H1 (cell line): ENCODE measurements at regions not wholly inside any gene's neighbourhood (a gene's known extent, or its start where the extent isn't known, plus 50 kb on each side); places are given as distances from the start of the nearest gene placed in this dataset.
A peak's percentile ranks its signal among the peaks of the same experiment; 100 is the strongest.

Experiments
- CTCF ChIA-PET: fragments of 300-600 bp; sonication (Branson Sonifier 250); formaldehyde crosslinking; loops from one replicate; lab custom pipeline; 2021; ENCODE audit not compliant: partially characterized antibody; lab: Charles Lee
- POLR2A ChIA-PET: fragments of 300-600 bp; sonication (Branson Sonifier 250); formaldehyde crosslinking; loops from one replicate; lab custom pipeline; 2021; ENCODE audit warnings: inconsistent platforms; ENCODE audit not compliant: partially characterized antibody; lab: Charles Lee
- DNase-seq, 2 experiments: peaks; one replicate each; pipeline versions ENCODE4 v3.0.0 to v3.0.0-alpha.2; 2010 to 2022; ENCODE audit warnings: low spot score in 2 of 2, low read depth in 1 of 2, mixed read lengths in 1 of 2
- FAIRE-seq: peaks from 2 replicates; lab custom pipeline; 2011; peaks lifted over from hg19 to GRCh38; lab: Jason Lieb, UNC
- H2AFZ ChIP-seq: 2 replicates; pipeline ENCODE4 v1.8.1; 2012; ENCODE audit warnings: low read length, inconsistent platforms
- H2AK5ac ChIP-seq: 2 replicates; pipeline ENCODE4 v1.6.1; 2013; ENCODE audit warnings: low read depth, low read length
- H2BK120ac ChIP-seq: replicated peaks from 2 replicates; pipeline ENCODE3; 2013; ENCODE audit warnings: low read depth, low read length, inconsistent platforms
- H2BK12ac ChIP-seq: 2 replicates; pipeline ENCODE4 v1.6.1; 2013; ENCODE audit warnings: low read depth, low read length
- H2BK15ac ChIP-seq: 2 replicates; pipeline ENCODE4 v1.6.1; 2013; ENCODE audit warnings: low read length
- H2BK20ac ChIP-seq: 2 replicates; pipeline ENCODE4 v1.6.1; 2013; ENCODE audit warnings: low read length
- H2BK5ac ChIP-seq: 2 replicates; pipeline ENCODE4 v1.6.1; 2013; ENCODE audit warnings: low read depth, low read length
- H3K14ac ChIP-seq: 2 replicates; pipeline ENCODE4 v1.6.1; 2013; ENCODE audit warnings: inconsistent platforms; ENCODE audit not compliant: insufficient read length
- H3K18ac ChIP-seq: 2 replicates; pipeline ENCODE4 v1.6.1; 2013; ENCODE audit warnings: low read length; ENCODE audit errors: extremely low read depth
- H3K23ac ChIP-seq: 2 replicates; pipeline ENCODE4 v1.6.1; 2013; ENCODE audit warnings: inconsistent platforms; ENCODE audit not compliant: insufficient read length
- H3K23me2 ChIP-seq: 2 replicates; pipeline ENCODE4 v1.6.1; 2013; ENCODE audit warnings: low read depth, low read length
- H3K27ac ChIP-seq: 2 replicates; pipeline ENCODE4 v1.6.1; 2011; ENCODE audit warnings: low read depth, low read length, inconsistent platforms
- H3K27me3 ChIP-seq, 4 experiments: replicated peaks in 1 of 4; 1 replicate in 1 of 4; 2 replicates in 3 of 4; pipeline versions ENCODE4 v1.6.1 to v1.8.1; 2011 to 2013; ENCODE audit warnings: low read length in 3 of 4, mild to moderate bottlenecking in 3 of 4, inconsistent platforms in 2 of 4, mixed read lengths in 2 of 4, moderate library complexity in 1 of 4; ENCODE audit not compliant: control insufficient read depth in 3 of 4, insufficient read depth in 3 of 4; ENCODE audit errors: extremely low read depth in 1 of 4
- H3K36me3 ChIP-seq, 4 experiments: 2 replicates each; pipeline versions ENCODE4 v1.6.1 to v1.8.1; 2011 to 2013; ENCODE audit warnings: mild to moderate bottlenecking in 4 of 4, low read length in 3 of 4, moderate library complexity in 2 of 4, control low read depth in 1 of 4, inconsistent platforms in 1 of 4; ENCODE audit not compliant: insufficient read depth in 4 of 4, control insufficient read depth in 2 of 4
- H3K4ac ChIP-seq: replicated peaks from 2 replicates; pipeline ENCODE3; 2013; ENCODE audit warnings: low read length, low read depth, mixed read lengths, inconsistent platforms; ENCODE audit not compliant: insufficient read length
- H3K4me1 ChIP-seq, 4 experiments: replicated peaks in 1 of 4; 1 replicate in 1 of 4; 2 replicates in 3 of 4; pipeline versions ENCODE4 v1.6.1 to v1.8.1; 2011 to 2013; ENCODE audit warnings: low read length in 3 of 4, inconsistent platforms in 2 of 4, mixed read lengths in 1 of 4; ENCODE audit not compliant: insufficient read depth in 4 of 4, control insufficient read depth in 3 of 4
- H3K4me2 ChIP-seq, 2 experiments: 2 replicates each; pipeline versions ENCODE4 v1.6.1 to v1.8.1; 2011 to 2013; ENCODE audit warnings: low read depth in 2 of 2, low read length in 2 of 2, control low read depth in 1 of 2, inconsistent platforms in 1 of 2, mild to moderate bottlenecking in 1 of 2; ENCODE audit not compliant: insufficient read depth in 1 of 2
- H3K4me3 ChIP-seq, 4 experiments: fragments of 200-600, 300-600 bp in 1 of 4; sonication (generic), shearing (Covaris generic), sonication (Bioruptor Twin) in 1 of 4; 2 replicates each; pipeline versions ENCODE4 v1.5.1 to v1.8.1; 2011 to 2016; ENCODE audit warnings: low read length in 4 of 4, low read depth in 3 of 4, control low read depth in 2 of 4, inconsistent platforms in 2 of 4, mild to moderate bottlenecking in 2 of 4, mixed read lengths in 1 of 4, moderate library complexity in 1 of 4; ENCODE audit not compliant: insufficient read depth in 2 of 4; ENCODE audit errors: extremely low read depth in 1 of 4
- H3K56ac ChIP-seq: replicated peaks from 2 replicates; pipeline ENCODE3; 2013; ENCODE audit warnings: low read depth, mild to moderate bottlenecking, mixed read lengths, low read length, inconsistent platforms; ENCODE audit not compliant: insufficient read length
- H3K79me1 ChIP-seq: 2 replicates; pipeline ENCODE4 v1.6.1; 2013; ENCODE audit warnings: low read depth, low read length, control low read depth
- H3K79me2 ChIP-seq, 2 experiments: 2 replicates each; pipeline versions ENCODE4 v1.6.1 to v1.8.1; 2012 to 2013; ENCODE audit warnings: low read length in 2 of 2, mild to moderate bottlenecking in 2 of 2, inconsistent platforms in 1 of 2; ENCODE audit not compliant: insufficient read depth in 2 of 2, control insufficient read depth in 1 of 2
- H3K9ac ChIP-seq, 4 experiments: replicated peaks in 1 of 4; 1 replicate in 1 of 4; 2 replicates in 3 of 4; pipeline versions ENCODE4 v1.6.1 to v1.8.1; 2011 to 2013; ENCODE audit warnings: low read depth in 3 of 4, low read length in 3 of 4, control low read depth in 2 of 4, mild to moderate bottlenecking in 2 of 4, moderate library complexity in 2 of 4, inconsistent platforms in 1 of 4; ENCODE audit errors: extremely low read depth in 1 of 4
- H3K9me3 ChIP-seq, 2 experiments: 2 replicates each; pipeline versions ENCODE4 v1.6.1 to v1.8.1; 2012 to 2013; ENCODE audit warnings: mild to moderate bottlenecking in 2 of 2, moderate library complexity in 2 of 2, control low read depth in 1 of 2, inconsistent platforms in 1 of 2, low read depth in 1 of 2, low read length in 1 of 2, mixed read lengths in 1 of 2; ENCODE audit not compliant: insufficient read depth in 2 of 2
- H4K20me1 ChIP-seq, 2 experiments: replicated peaks in 1 of 2; 2 replicates each; pipeline versions ENCODE3 to v1.8.1; 2011 to 2013; ENCODE audit warnings: inconsistent platforms in 2 of 2, low read length in 2 of 2, mild to moderate bottlenecking in 1 of 2; ENCODE audit not compliant: insufficient read depth in 2 of 2, control insufficient read depth in 1 of 2
- H4K5ac ChIP-seq: 2 replicates; pipeline ENCODE4 v1.6.1; 2013; ENCODE audit warnings: low read length, low read depth, mixed read lengths, inconsistent platforms; ENCODE audit not compliant: insufficient read length
- H4K8ac ChIP-seq: 2 replicates; pipeline ENCODE4 v1.8.0; 2013; ENCODE audit warnings: mild to moderate bottlenecking, moderate library complexity, low read length, inconsistent platforms; ENCODE audit not compliant: insufficient read depth; ENCODE audit errors: extremely low read depth
- H4K91ac ChIP-seq: replicated peaks from 2 replicates; pipeline ENCODE3; 2013; ENCODE audit warnings: low read length, mixed read lengths, inconsistent platforms; ENCODE audit not compliant: insufficient read length
- CTCF ChIP-seq, 3 experiments: IDR thresholded peaks; 1 replicate in 2 of 3; 2 replicates in 1 of 3; pipeline versions ENCODE4 v1.5.1 to v1.6.1; 2011; ENCODE audit warnings: low read length in 3 of 3, mild to moderate bottlenecking in 3 of 3, inconsistent platforms in 2 of 3, low read depth in 1 of 3, moderate library complexity in 1 of 3; ENCODE audit not compliant: insufficient read depth in 1 of 3; ENCODE audit errors: control extremely low read depth in 1 of 3
- RAD21 ChIP-seq, 2 experiments: IDR thresholded peaks in 1 of 2; conservative IDR thresholded peaks in 1 of 2; 2 replicates each; pipeline ENCODE4 v1.6.1; 2011; ENCODE audit warnings: low read depth in 2 of 2, low read length in 2 of 2, improper control_type of control experiment in 1 of 2, inconsistent platforms in 1 of 2, mild to moderate bottlenecking in 1 of 2, moderate library complexity in 1 of 2
- SAP30 ChIP-seq: fragments of 300-600 bp; sonication (generic); IDR thresholded peaks from 2 replicates; pipeline ENCODE4 v1.7.1; 2012; ENCODE audit warnings: low read length, moderate library complexity, mild to moderate bottlenecking, inconsistent platforms; ENCODE audit not compliant: insufficient read depth, insufficient replicate concordance
- WGBS, 2 experiments: shearing (Covaris generic) in 1 of 2; methylation state at CpG; one replicate each; pipeline versions ENCODE4 v1.1.6 to v1.1.7; 2013 to 2015; ENCODE audit warnings: low lambda C conversion rate in 2 of 2, mixed read lengths in 2 of 2, inconsistent platforms in 1 of 2, low coverage in 1 of 2, missing lambda C conversion rate in 1 of 2; ENCODE audit not compliant: insufficient replicate concordance in 2 of 2, insufficient coverage in 1 of 2, insufficient read length in 1 of 2; ENCODE audit errors: extremely low coverage in 1 of 2, missing lambda C conversion rate in 1 of 2; 5-methylcytosine and 5-hydroxymethylcytosine counted together

- peaks cover 0 to 2% (median 0%) of the 10 kb centered on the region in 4 experiments; a peak in 1 of 7 replicates for H3K4me1 ChIP-seq
- no peak overlapping the region for H2BK120ac ChIP-seq
- H2BK12ac ChIP-seq = no peak overlapping the region
- ChIA-PET POLR2A (no interaction called here), CTCF (interaction anchor here (0.6 to 1.3 kb wide), 6 partner anchors 10 to 343 kb away, joined by 3 to 4 read pairs (median 4); no protein-coding TSS in a partner anchor)
- H3K27me3 ChIP-seq = no peaks in the 10 kb centered on the region
- no peak for TF ChIP-seq SAP30
- peak in 2 of 3 experiments; percentile 30 to 35; a peak in 2 of 4 replicates for TF ChIP-seq CTCF (IDR thresholded peaks at IDR 0.05; ENCODE audit: control extremely low read depth in 1 of 3, insufficient read depth in 1 of 3, low read depth in 1 of 3, low read length in 3 of 3)
- TF ChIP-seq RAD21 (IDR thresholded peaks at IDR 0.05 in 1 of 2, conservative IDR thresholded peaks at IDR 0.05 in 1 of 2; ENCODE audit: low read depth in 2 of 2, low read length in 2 of 2) = peak; percentile 23 to 27
- no peak overlapping the region for H3K4me2 ChIP-seq
- H3K18ac ChIP-seq = no peak overlapping the region
- H4K8ac ChIP-seq = no peak overlapping the region
- no peak overlapping the region for H2AFZ ChIP-seq
- no peak overlapping the region for H3K4me3 ChIP-seq
- H4K5ac ChIP-seq = no peak overlapping the region
- no peak overlapping the region for H2BK15ac ChIP-seq
- no peak overlapping the region for H2BK5ac ChIP-seq
- no peak overlapping the region for H3K14ac ChIP-seq
- H3K9ac ChIP-seq = no peak overlapping the region
- H3K4ac ChIP-seq = no peak overlapping the region
- H2BK20ac ChIP-seq = no peak overlapping the region
- no peaks in the 10 kb centered on the region for H3K9me3 ChIP-seq
- no peaks in the 10 kb centered on the region for H3K79me2 ChIP-seq
- FAIRE-seq (no peak), DNase-seq (no peak)
- H2AK5ac ChIP-seq = no peak overlapping the region
- H3K23me2 ChIP-seq = peaks cover 9% of the 10 kb centered on the region; the same call in 1 of the 2 replicates
- no peak overlapping the region for H3K23ac ChIP-seq
- no peak overlapping the region for H3K56ac ChIP-seq
- H3K79me1 ChIP-seq = no peaks in the 10 kb centered on the region
- peaks cover 0 to 1% of the 10 kb centered on the region in 2 experiments for H4K20me1 ChIP-seq
- 90% methylated on average over 3 of the region's 3 CpGs; no CpG with 5 or more reads in 1 of the 2 experiments for WGBS, 2 experiments
- no peaks in the 10 kb centered on the region for H3K36me3 ChIP-seq
- no peak overlapping the region for H3K27ac ChIP-seq
- H4K91ac ChIP-seq = no peak overlapping the region
These were observed 180.0 kb downstream of the BRD1 start for GRCh38 chr22:49647627-49648026.
